ENCODE measurements at regions not wholly inside any gene's neighbourhood (a gene's known extent, or its start where the extent isn't known, plus 50 kb on each side); places are given as distances from the start of the nearest gene placed in this dataset.
A peak's percentile ranks its signal among the peaks of the same experiment; 100 is the strongest.

- TF ChIP-seq POLR2A (IDR thresholded peaks at IDR 0.05; ENCODE audit: extremely low read depth, insufficient read length) (no peak), MAX (IDR thresholded peaks at IDR 0.05; ENCODE audit: low read depth, low read length) (no peak), CTCF (IDR thresholded peaks at IDR 0.05; ENCODE audit: low read depth, low read length) (no peak), MYC (IDR thresholded peaks at IDR 0.05; ENCODE audit: low read depth, low read length) (no peak)
- DNase-seq (ENCODE audit: low read depth), result no peak
- no peak overlapping the region for H3K4me3 ChIP-seq (ENCODE audit: low read depth, low read length)
Observed at GRCh38 chr4:108272986-108273385, 104.3 kb upstream of the LEF1 start.

- H3K4me3 ChIP-seq (ENCODE audit: low read depth, low read length), result no peak overlapping the region
- DNase-seq (ENCODE audit: low read depth), result no peak
- TF ChIP-seq POLR2A (IDR thresholded peaks at IDR 0.05; ENCODE audit: extremely low read depth, insufficient read length) (no peak), CTCF (IDR thresholded peaks at IDR 0.05; ENCODE audit: low read depth, low read length) (no peak), MAX (IDR thresholded peaks at IDR 0.05; ENCODE audit: low read depth, low read length) (no peak), MYC (IDR thresholded peaks at IDR 0.05; ENCODE audit: low read depth, low read length) (no peak)
Observed at GRCh38 chr4:108272561-108272960, 103.8 kb upstream of the LEF1 start.

GRCh38 chr4:108272046-108272445 is 103.3 kb upstream of the LEF1 start:
- no peak overlapping the region for H3K4me3 ChIP-seq (ENCODE audit: low read depth, low read length)
- TF ChIP-seq CTCF (IDR thresholded peaks at IDR 0.05; ENCODE audit: low read depth, low read length) (no peak), MYC (IDR thresholded peaks at IDR 0.05; ENCODE audit: low read depth, low read length) (no peak), MAX (IDR thresholded peaks at IDR 0.05; ENCODE audit: low read depth, low read length) (no peak), POLR2A (IDR thresholded peaks at IDR 0.05; ENCODE audit: extremely low read depth, insufficient read length) (no peak)
- no peak for DNase-seq (ENCODE audit: low read depth)

GRCh38 chr4:108270466-108271450 is 102.0 kb upstream of the LEF1 start:
- peak; percentile 7 for DNase-seq (ENCODE audit: low read depth)

GRCh38 chr4:108264693-108265092 is 96.0 kb upstream of the LEF1 start:
- DNase-seq (ENCODE audit: low read depth), result no peak
- TF ChIP-seq MAX (IDR thresholded peaks at IDR 0.05; ENCODE audit: low read depth, low read length) (no peak), POLR2A (IDR thresholded peaks at IDR 0.05; ENCODE audit: extremely low read depth, insufficient read length) (no peak), CTCF (IDR thresholded peaks at IDR 0.05; ENCODE audit: low read depth, low read length) (no peak), MYC (IDR thresholded peaks at IDR 0.05; ENCODE audit: low read depth, low read length) (no peak)
- no peak overlapping the region for H3K4me3 ChIP-seq (ENCODE audit: low read depth, low read length)

More at GRCh38 chr4:108270466-108271450, 102.0 kb upstream of the LEF1 start:
- H3K4me3 ChIP-seq (ENCODE audit: low read depth, low read length), result no peak overlapping the region
- TF ChIP-seq MAX (IDR thresholded peaks at IDR 0.05; ENCODE audit: low read depth, low read length) (no peak), MYC (IDR thresholded peaks at IDR 0.05; ENCODE audit: low read depth, low read length) (no peak), CTCF (IDR thresholded peaks at IDR 0.05; ENCODE audit: low read depth, low read length) (no peak), POLR2A (IDR thresholded peaks at IDR 0.05; ENCODE audit: extremely low read depth, insufficient read length) (no peak)

Measured in NB4 (cell line).